Mesenchymal stem cell (in vitro differentiated cells and primary cell): ENCODE measurements at regions not wholly inside any gene's neighbourhood (a gene's known extent, or its start where the extent isn't known, plus 50 kb on each side); places are given as distances from the start of the nearest gene placed in this dataset.

Experiments
- DNase-seq: peaks from one replicate; pipeline ENCODE4 v3.0.0-alpha.2; 2013
- H2AFZ ChIP-seq: one replicate; pipeline ENCODE4 v1.6.1; 2013; ENCODE audit warnings: low read depth, mild to moderate bottlenecking, control low read depth, inconsistent platforms, low read length, moderate library complexity
- H2AK5ac ChIP-seq: 2 replicates; pipeline ENCODE4 v1.6.1; 2013; ENCODE audit warnings: low read length, moderate library complexity, mild to moderate bottlenecking, inconsistent platforms; ENCODE audit not compliant: severe bottlenecking
- H2BK120ac ChIP-seq: one replicate; pipeline ENCODE4 v1.6.1; 2013; ENCODE audit warnings: low read depth, mild to moderate bottlenecking, inconsistent platforms, low read length, moderate library complexity
- H2BK12ac ChIP-seq, 2 experiments: one replicate each; pipeline ENCODE4 v1.6.1; 2013; ENCODE audit warnings: inconsistent platforms in 2 of 2, low read length in 2 of 2, mild to moderate bottlenecking in 2 of 2, moderate library complexity in 2 of 2, control low read depth in 1 of 2
- H2BK15ac ChIP-seq: one replicate; pipeline ENCODE4 v1.6.1; 2013; ENCODE audit warnings: mild to moderate bottlenecking, low read depth, inconsistent platforms; ENCODE audit not compliant: poor library complexity, severe bottlenecking
- H2BK5ac ChIP-seq: 2 replicates; pipeline ENCODE4 v1.6.1; 2013; ENCODE audit warnings: low read depth, mild to moderate bottlenecking, low read length, control low read depth, inconsistent platforms; ENCODE audit not compliant: poor library complexity, severe bottlenecking
- H3K14ac ChIP-seq, 2 experiments: one replicate each; pipeline ENCODE4 v1.6.1; 2013; ENCODE audit warnings: inconsistent platforms in 2 of 2, low read length in 2 of 2, control low read depth in 1 of 2, mild to moderate bottlenecking in 1 of 2, moderate library complexity in 1 of 2
- H3K18ac ChIP-seq, 2 experiments: one replicate each; pipeline ENCODE4 v1.6.1; 2013; ENCODE audit warnings: inconsistent platforms in 2 of 2, low read length in 2 of 2, control low read depth in 1 of 2, low read depth in 1 of 2, mild to moderate bottlenecking in 1 of 2
- H3K23ac ChIP-seq, 2 experiments: one replicate each; pipeline ENCODE4 v1.6.1; 2013; ENCODE audit warnings: inconsistent platforms in 2 of 2, low read length in 2 of 2, mild to moderate bottlenecking in 2 of 2, moderate library complexity in 2 of 2, control low read depth in 1 of 2
- H3K27ac ChIP-seq: 2 replicates; pipeline ENCODE4 v1.5.1; 2013; ENCODE audit warnings: mild to moderate bottlenecking, moderate library complexity, low read length, control low read depth, inconsistent platforms; ENCODE audit not compliant: poor library complexity, severe bottlenecking
- H3K27me3 ChIP-seq, 2 experiments: 2 replicates each; pipeline versions ENCODE4 v1.6.1 to v1.7.0; 2013; ENCODE audit warnings: low read length in 2 of 2, mild to moderate bottlenecking in 2 of 2, moderate library complexity in 2 of 2, control low read depth in 1 of 2, inconsistent platforms in 1 of 2; ENCODE audit not compliant: control insufficient read depth in 1 of 2, insufficient read depth in 1 of 2
- H3K36me3 ChIP-seq, 2 experiments: 2 replicates each; pipeline versions ENCODE4 v1.6.1 to v1.7.0; 2013; ENCODE audit warnings: low read length in 2 of 2, control low read depth in 1 of 2, inconsistent platforms in 1 of 2, low read depth in 1 of 2, mild to moderate bottlenecking in 1 of 2; ENCODE audit not compliant: insufficient read depth in 2 of 2, control insufficient read depth in 1 of 2
- H3K4ac ChIP-seq, 2 experiments: one replicate each; pipeline ENCODE4 v1.6.1; 2013; ENCODE audit warnings: inconsistent platforms in 2 of 2, low read length in 2 of 2, mild to moderate bottlenecking in 2 of 2, moderate library complexity in 2 of 2, control low read depth in 1 of 2, low read depth in 1 of 2
- H3K4me1 ChIP-seq: 2 replicates; pipeline ENCODE4 v1.6.1; 2013; ENCODE audit warnings: low read depth, low read length, control low read depth; ENCODE audit not compliant: control insufficient read depth, insufficient read depth
- H3K4me2 ChIP-seq: 2 replicates; pipeline ENCODE4 v1.6.1; 2013; ENCODE audit warnings: low read length, mild to moderate bottlenecking, inconsistent platforms; ENCODE audit not compliant: poor library complexity, severe bottlenecking
- H3K4me3 ChIP-seq, 2 experiments: 2 replicates each; pipeline versions ENCODE4 v1.5.1 to v1.7.0; 2013; ENCODE audit warnings: low read length in 2 of 2, mild to moderate bottlenecking in 2 of 2, control low read depth in 1 of 2, low read depth in 1 of 2; ENCODE audit not compliant: insufficient read depth in 1 of 2
- H3K79me1 ChIP-seq: replicated peaks from 2 replicates; pipeline ENCODE4 v1.6.1; 2013; ENCODE audit warnings: mild to moderate bottlenecking, control low read depth, low read length, inconsistent platforms; ENCODE audit not compliant: poor library complexity, severe bottlenecking
- H3K9ac ChIP-seq: 2 replicates; pipeline ENCODE4 v1.7.0; 2013; ENCODE audit warnings: mild to moderate bottlenecking, low read length, moderate library complexity
- H3K9me3 ChIP-seq: 2 replicates; pipeline ENCODE4 v1.7.0; 2013; ENCODE audit warnings: mild to moderate bottlenecking, low read length; ENCODE audit not compliant: control insufficient read depth
- H4K8ac ChIP-seq: one replicate; pipeline ENCODE4 v1.6.1; 2013; ENCODE audit warnings: inconsistent platforms, mild to moderate bottlenecking, low read length, moderate library complexity
- H4K91ac ChIP-seq: one replicate; pipeline ENCODE4 v1.6.1; 2013; ENCODE audit warnings: mild to moderate bottlenecking, low read length, inconsistent platforms
- WGBS: methylation state at CpG from one replicate; pipeline ENCODE4 v1.1.7; 2013; ENCODE audit warnings: mixed read lengths; 5-methylcytosine and 5-hydroxymethylcytosine counted together

DNA sequence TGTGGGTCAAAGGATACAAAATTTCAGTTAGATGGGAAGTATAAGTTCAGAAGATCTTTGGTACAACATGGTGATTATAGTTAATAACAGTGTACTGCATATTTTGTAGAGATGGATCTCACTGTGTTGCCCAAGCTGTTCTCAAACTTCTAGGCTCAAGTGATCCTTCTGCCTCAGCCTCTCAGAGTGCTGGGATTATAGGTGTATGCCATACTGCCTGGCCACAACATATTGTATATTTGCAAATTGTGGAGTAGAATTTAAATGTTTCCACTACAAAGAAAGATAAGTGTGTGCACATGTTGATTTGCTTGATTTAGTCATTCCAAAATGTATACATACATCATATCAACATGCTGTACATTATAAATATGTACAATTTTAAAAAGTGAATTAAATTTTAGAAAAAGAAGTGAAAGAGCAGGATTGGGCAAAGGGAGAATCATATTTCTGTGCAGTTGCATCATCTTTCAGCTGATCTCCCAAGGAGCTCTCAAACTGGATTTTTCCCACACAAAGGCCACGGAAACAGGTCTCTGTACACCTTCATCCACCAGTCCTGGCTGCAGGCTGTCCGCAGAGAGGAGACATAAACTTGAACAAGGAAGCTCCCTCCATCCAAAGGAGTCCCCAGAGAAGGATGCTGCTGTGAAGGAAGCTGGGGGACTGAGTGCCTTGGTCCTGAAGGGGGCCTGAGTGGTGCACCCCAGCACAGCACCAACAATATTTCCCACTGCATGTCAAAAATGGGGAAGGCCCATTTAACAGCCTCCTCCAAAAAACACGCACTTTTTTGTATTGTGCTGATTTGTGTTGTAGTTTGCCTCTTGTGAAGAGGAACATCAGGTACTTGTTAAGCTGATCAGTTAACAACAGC is 217.1 kb upstream of the GHITM start:
- Histone ChIP-seq H3K23ac (no peak overlapping the region), H3K27ac (no peak overlapping the region), H2AK5ac (no peak overlapping the region), H2AFZ (no peak overlapping the region), H2BK5ac (no peak overlapping the region), H2BK12ac (no peak overlapping the region), H2BK15ac (no peak overlapping the region), H3K4me2 (no peak overlapping the region), H3K27me3 (no peaks in the 10 kb centered on the region), H3K4ac (no peak overlapping the region), H2BK120ac (no peak overlapping the region), H3K36me3 (no peaks in the 10 kb centered on the region), H3K18ac (no peak overlapping the region), H3K4me3 (no peak overlapping the region), H3K9me3 (no peaks in the 10 kb centered on the region), H3K14ac (no peak overlapping the region), H3K79me1 (no peaks in the 10 kb centered on the region), H3K4me1 (no peaks in the 10 kb centered on the region), H3K9ac (no peak overlapping the region), H4K8ac (no peak overlapping the region), H4K91ac (no peak overlapping the region)
- DNase-seq, result no peak
- 83% methylated on average over 1 of the region's 3 CpGs for WGBS

DNA sequence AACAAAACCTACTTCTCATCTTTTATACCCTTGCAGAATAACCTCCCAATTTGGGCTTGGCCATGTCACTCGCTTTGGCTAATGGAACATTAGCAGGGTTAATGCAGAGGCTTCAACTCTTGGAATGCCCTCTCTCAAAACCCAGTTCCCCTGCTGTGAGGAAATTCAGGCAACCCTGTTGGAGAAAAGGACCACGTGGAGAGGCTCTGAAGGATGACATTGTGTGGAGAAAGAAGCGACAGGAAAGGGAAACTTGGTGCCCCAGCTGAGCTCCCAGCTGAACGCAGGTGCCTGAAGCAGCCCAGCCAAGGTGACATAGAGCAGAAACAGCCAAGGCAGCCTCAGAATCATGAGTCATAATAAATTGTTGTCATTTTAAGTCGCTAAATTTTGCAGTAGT is 214.2 kb upstream of the GHITM start:
- H2BK120ac ChIP-seq, result no peak overlapping the region
- no peak overlapping the region for H3K4me3 ChIP-seq
- H2BK5ac ChIP-seq, result no peak overlapping the region
- no peaks in the 10 kb centered on the region for H3K36me3 ChIP-seq
- no peak overlapping the region for H2BK12ac ChIP-seq
- DNase-seq, result no peak
- no peak overlapping the region for H3K4ac ChIP-seq
- no peaks in the 10 kb centered on the region for H3K79me1 ChIP-seq
- H3K27me3 ChIP-seq, result no peaks in the 10 kb centered on the region
- WGBS, result 38% methylated on average over 5 of the region's 5 CpGs
- no peak overlapping the region for H3K23ac ChIP-seq
- H3K4me1 ChIP-seq, result no peaks in the 10 kb centered on the region
- H3K27ac ChIP-seq, result no peak overlapping the region
- no peak overlapping the region for H2BK15ac ChIP-seq
- H4K91ac ChIP-seq, result no peak overlapping the region
- H3K4me2 ChIP-seq, result no peak overlapping the region
- H2AFZ ChIP-seq, result no peak overlapping the region
- no peak overlapping the region for H3K18ac ChIP-seq
- no peak overlapping the region for H3K9ac ChIP-seq
- no peak overlapping the region for H2AK5ac ChIP-seq
- no peaks in the 10 kb centered on the region for H3K9me3 ChIP-seq
- H4K8ac ChIP-seq, result no peak overlapping the region
- H3K14ac ChIP-seq, result peak overlapping the region in 1 of 2 experiments; percentile 41

DNA sequence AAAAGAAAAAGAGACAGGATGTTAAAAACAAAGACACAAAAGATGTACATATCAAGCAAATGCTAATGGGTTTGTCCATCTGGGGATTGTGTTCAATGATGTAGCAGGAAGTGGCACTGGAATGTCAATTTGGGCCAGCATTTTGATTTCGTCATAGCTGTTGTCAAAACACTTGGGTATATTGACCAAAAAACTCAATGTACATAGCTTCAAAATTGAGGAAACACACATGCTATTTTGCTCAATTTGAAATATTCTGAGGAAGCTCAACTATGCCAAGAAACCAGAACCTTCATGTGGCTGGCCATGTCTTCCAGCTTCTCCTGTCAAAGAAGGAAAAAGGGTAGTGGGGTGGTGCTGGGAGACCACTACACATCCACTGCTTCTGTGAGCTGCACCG is 212.7 kb upstream of the GHITM start:
- no peaks in the 10 kb centered on the region for H3K36me3 ChIP-seq
- H3K4me2 ChIP-seq, result no peak overlapping the region
- H3K4me3 ChIP-seq, result no peak overlapping the region
- no peaks in the 10 kb centered on the region for H3K79me1 ChIP-seq
- no peak overlapping the region for H2BK120ac ChIP-seq
- no peak overlapping the region for H2AK5ac ChIP-seq
- no peak for DNase-seq
- no peak overlapping the region for H4K8ac ChIP-seq
- H2AFZ ChIP-seq, result no peak overlapping the region
- H3K27me3 ChIP-seq, result no peaks in the 10 kb centered on the region
- no peak overlapping the region for H3K23ac ChIP-seq
- H2BK12ac ChIP-seq, result no peak overlapping the region
- WGBS, result 82% methylated on average over 2 of the region's 2 CpGs
- no peak overlapping the region for H3K4ac ChIP-seq
- no peak overlapping the region for H3K18ac ChIP-seq
- H3K14ac ChIP-seq, result no peak overlapping the region
- H4K91ac ChIP-seq, result no peak overlapping the region
- no peaks in the 10 kb centered on the region for H3K4me1 ChIP-seq
- H2BK5ac ChIP-seq, result no peak overlapping the region
- H2BK15ac ChIP-seq, result no peak overlapping the region
- H3K9ac ChIP-seq, result no peak overlapping the region
- no peaks in the 10 kb centered on the region for H3K9me3 ChIP-seq
- no peak overlapping the region for H3K27ac ChIP-seq

DNA sequence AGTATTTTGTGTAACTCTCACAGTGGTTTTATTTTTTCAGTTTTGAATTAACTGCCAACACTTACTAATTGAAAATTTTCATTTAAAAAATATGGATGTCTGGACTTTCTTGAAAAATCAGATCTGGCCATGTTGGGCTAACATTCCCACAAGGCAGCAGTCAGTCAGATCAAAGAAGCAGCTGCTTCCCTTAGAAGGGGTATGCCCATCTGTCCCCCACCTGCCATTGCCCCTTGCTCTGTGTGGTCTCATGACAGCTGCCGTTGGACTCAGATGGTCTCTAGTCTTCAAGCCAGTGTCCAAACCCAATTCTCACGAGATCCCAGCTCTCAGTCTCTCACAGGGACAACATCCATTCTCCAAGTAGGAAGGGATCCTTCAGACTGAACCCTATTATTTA is 212.1 kb upstream of the GHITM start:
- H3K4me3 ChIP-seq, result no peak overlapping the region
- no peak overlapping the region for H2BK15ac ChIP-seq
- no peaks in the 10 kb centered on the region for H3K9me3 ChIP-seq
- no peaks in the 10 kb centered on the region for H3K4me1 ChIP-seq
- no peak overlapping the region for H2AFZ ChIP-seq
- no peak overlapping the region for H2BK5ac ChIP-seq
- no peaks in the 10 kb centered on the region for H3K27me3 ChIP-seq
- H3K4ac ChIP-seq, result no peak overlapping the region
- no peak overlapping the region for H3K4me2 ChIP-seq
- H3K79me1 ChIP-seq, result no peaks in the 10 kb centered on the region
- no peak for DNase-seq
- H3K9ac ChIP-seq, result no peak overlapping the region
- H4K8ac ChIP-seq, result no peak overlapping the region
- H3K18ac ChIP-seq, result no peak overlapping the region
- no peak overlapping the region for H3K27ac ChIP-seq
- H3K14ac ChIP-seq, result no peak overlapping the region
- H4K91ac ChIP-seq, result no peak overlapping the region
- H3K23ac ChIP-seq, result no peak overlapping the region
- no peak overlapping the region for H2AK5ac ChIP-seq
- no peak overlapping the region for H2BK12ac ChIP-seq
- H3K36me3 ChIP-seq, result no peaks in the 10 kb centered on the region
- 71% methylated on average over 2 of the region's 2 CpGs for WGBS
- no peak overlapping the region for H2BK120ac ChIP-seq
